ENCODE measurements at regions not wholly inside any gene's neighbourhood (a gene's known extent, or its start where the extent isn't known, plus 50 kb on each side); places are given as distances from the start of the nearest gene placed in this dataset.
"Not testable (repeated sequence)": the region's sequence is repeated elsewhere in the genome, so short reads cannot be mapped to it uniquely, and the experiment has no call there.

- H3K36me3 ChIP-seq (ENCODE audit: control insufficient read depth in 1 of 2, insufficient read depth in 2 of 2, low read length in 2 of 2); H2AFZ ChIP-seq (ENCODE audit: low read depth, low read length, poor library complexity, severe bottlenecking); H3K4me1 ChIP-seq (ENCODE audit: control insufficient read depth in 1 of 2, insufficient read depth in 2 of 2, low read length in 2 of 2); H3K4me3 ChIP-seq (replicated peaks in 1 of 2; ENCODE audit: low read depth in 1 of 2, low read length in 2 of 2); CTCF ChIA-PET; H4K20me1 ChIP-seq (ENCODE audit: insufficient read depth); intact Hi-C loops (cut with micrococcal nuclease); H3K4me2 ChIP-seq (ENCODE audit: low read length); ATAC-seq; H3K9me2 ChIP-seq (ENCODE audit: insufficient read depth); H3K27me3 ChIP-seq (ENCODE audit: insufficient read depth, low read length); H3K9ac ChIP-seq (ENCODE audit: low read length); H3K9me3 ChIP-seq (ENCODE audit: control insufficient read depth in 1 of 2, insufficient read depth in 1 of 2, low read depth in 1 of 2, low read length in 2 of 2); H3K79me2 ChIP-seq (ENCODE audit: insufficient read depth, low read length); RAD21 ChIA-PET (ENCODE audit: low non-redundant PET in 1 of 2, low total read pairs in 2 of 2, uncharacterized antibody in 2 of 2, unreplicated experiment in 2 of 2); BruUV-seq (replicated peaks); H3K27ac ChIP-seq (ENCODE audit: low read depth, low read length); POLR2A ChIA-PET; DNase-seq (ENCODE audit: low read depth, low spot score): not testable (repeated sequence)
Measured at GRCh38 chr2:111549174-111549573, 334.8 kb downstream of the ANAPC1 start.

DNA sequence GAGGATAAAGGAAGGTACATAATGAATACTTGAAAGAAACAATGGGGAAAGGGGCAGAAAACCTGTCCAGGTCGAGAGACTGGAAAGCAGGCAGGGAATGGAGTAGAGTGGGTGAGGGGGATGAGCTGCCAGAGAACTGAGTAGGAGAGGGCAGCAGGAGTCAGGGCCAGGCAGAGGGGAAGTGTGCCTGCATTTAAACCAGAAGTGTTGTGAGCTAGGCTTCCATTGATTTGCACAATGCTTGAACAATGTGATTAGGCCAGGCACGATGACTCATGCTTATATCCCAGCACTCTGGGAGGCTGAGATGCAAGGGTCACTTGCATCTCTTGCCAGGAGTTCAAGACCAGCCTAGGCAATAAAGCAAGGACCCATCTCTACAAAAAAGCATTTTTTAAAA, 332.6 kb downstream of the ANAPC1 start:
- BruUV-seq (replicated peaks), result not testable (repeated sequence)

DNA sequence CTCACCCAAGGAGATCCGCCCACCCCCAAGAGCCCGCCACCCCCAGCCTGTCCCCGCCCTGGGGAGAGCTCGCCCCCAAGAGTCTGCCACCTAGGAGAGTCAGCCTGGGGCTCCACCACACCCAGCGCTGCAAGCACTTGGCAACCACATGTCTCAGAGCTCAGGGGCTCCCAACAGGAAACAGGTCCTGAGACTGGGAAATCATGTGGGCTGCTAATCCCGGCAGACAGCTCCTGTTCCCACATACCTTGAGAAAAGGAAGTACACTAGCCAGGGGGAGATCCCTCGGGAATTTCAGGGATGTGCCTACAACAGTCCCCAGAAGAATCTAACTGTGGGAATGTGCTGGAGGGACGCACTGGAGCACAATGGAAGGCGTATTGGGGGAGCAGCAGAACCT, 331.4 kb downstream of the ANAPC1 start:
- H3K9me2 ChIP-seq (ENCODE audit: insufficient read depth); RAD21 ChIA-PET (ENCODE audit: low non-redundant PET in 1 of 2, low total read pairs in 2 of 2, uncharacterized antibody in 2 of 2, unreplicated experiment in 2 of 2); DNase-seq (ENCODE audit: low read depth, low spot score); BruUV-seq (replicated peaks); H3K27me3 ChIP-seq (ENCODE audit: insufficient read depth, low read length); H2AFZ ChIP-seq (ENCODE audit: low read depth, low read length, poor library complexity, severe bottlenecking); H3K4me1 ChIP-seq (ENCODE audit: control insufficient read depth in 1 of 2, insufficient read depth in 2 of 2, low read length in 2 of 2); H3K4me2 ChIP-seq (ENCODE audit: low read length); ATAC-seq; CTCF ChIA-PET; H3K27ac ChIP-seq (ENCODE audit: low read depth, low read length); H3K9me3 ChIP-seq (ENCODE audit: control insufficient read depth in 1 of 2, insufficient read depth in 1 of 2, low read depth in 1 of 2, low read length in 2 of 2); H3K4me3 ChIP-seq (replicated peaks in 1 of 2; ENCODE audit: low read depth in 1 of 2, low read length in 2 of 2); intact Hi-C loops (cut with micrococcal nuclease); H3K79me2 ChIP-seq (ENCODE audit: insufficient read depth, low read length); H3K9ac ChIP-seq (ENCODE audit: low read length); H3K36me3 ChIP-seq (ENCODE audit: control insufficient read depth in 1 of 2, insufficient read depth in 2 of 2, low read length in 2 of 2); H4K20me1 ChIP-seq (ENCODE audit: insufficient read depth); POLR2A ChIA-PET: not testable (repeated sequence)

More for the DNA sequence above, 332.6 kb downstream of the ANAPC1 start:
- H3K27me3 ChIP-seq (ENCODE audit: insufficient read depth, low read length); ATAC-seq; intact Hi-C loops (cut with micrococcal nuclease); RAD21 ChIA-PET (ENCODE audit: low non-redundant PET in 1 of 2, low total read pairs in 2 of 2, uncharacterized antibody in 2 of 2, unreplicated experiment in 2 of 2); H3K9me2 ChIP-seq (ENCODE audit: insufficient read depth); CTCF ChIA-PET; H2AFZ ChIP-seq (ENCODE audit: low read depth, low read length, poor library complexity, severe bottlenecking); H3K4me1 ChIP-seq (ENCODE audit: control insufficient read depth in 1 of 2, insufficient read depth in 2 of 2, low read length in 2 of 2); H3K4me3 ChIP-seq (replicated peaks in 1 of 2; ENCODE audit: low read depth in 1 of 2, low read length in 2 of 2); H3K27ac ChIP-seq (ENCODE audit: low read depth, low read length); H3K9me3 ChIP-seq (ENCODE audit: control insufficient read depth in 1 of 2, insufficient read depth in 1 of 2, low read depth in 1 of 2, low read length in 2 of 2); POLR2A ChIA-PET; H3K4me2 ChIP-seq (ENCODE audit: low read length); DNase-seq (ENCODE audit: low read depth, low spot score); H3K79me2 ChIP-seq (ENCODE audit: insufficient read depth, low read length); H3K9ac ChIP-seq (ENCODE audit: low read length); H4K20me1 ChIP-seq (ENCODE audit: insufficient read depth); H3K36me3 ChIP-seq (ENCODE audit: control insufficient read depth in 1 of 2, insufficient read depth in 2 of 2, low read length in 2 of 2): not testable (repeated sequence)

DNA sequence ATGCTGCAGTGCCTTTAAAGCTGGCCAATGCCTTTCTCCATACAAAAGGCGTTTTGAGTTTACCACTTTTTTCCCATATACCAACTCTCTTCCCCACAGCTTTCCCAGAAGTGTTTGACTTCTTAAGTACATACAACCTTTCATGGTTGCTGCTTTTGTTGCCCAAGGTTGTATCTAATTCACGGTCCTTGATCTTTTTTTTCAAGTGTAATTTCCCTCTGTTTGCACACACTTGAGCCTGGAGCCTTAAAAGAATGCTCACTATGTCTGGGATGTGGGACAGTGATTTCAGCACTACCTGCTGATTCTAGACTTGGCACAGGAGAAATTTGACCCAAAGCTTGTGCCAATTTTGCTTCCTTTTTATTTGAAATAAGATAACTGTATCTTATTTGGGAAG, 324.7 kb downstream of the ANAPC1 start:
- H3K27ac ChIP-seq (ENCODE audit: low read depth, low read length); H3K4me2 ChIP-seq (ENCODE audit: low read length); H3K9me2 ChIP-seq (ENCODE audit: insufficient read depth); H3K9me3 ChIP-seq (ENCODE audit: control insufficient read depth in 1 of 2, insufficient read depth in 1 of 2, low read depth in 1 of 2, low read length in 2 of 2); CTCF ChIA-PET; DNase-seq (ENCODE audit: low read depth, low spot score); BruUV-seq (replicated peaks); H3K4me1 ChIP-seq (ENCODE audit: control insufficient read depth in 1 of 2, insufficient read depth in 2 of 2, low read length in 2 of 2); H3K9ac ChIP-seq (ENCODE audit: low read length); ATAC-seq; intact Hi-C loops (cut with micrococcal nuclease); H3K79me2 ChIP-seq (ENCODE audit: insufficient read depth, low read length); H4K20me1 ChIP-seq (ENCODE audit: insufficient read depth); H3K36me3 ChIP-seq (ENCODE audit: control insufficient read depth in 1 of 2, insufficient read depth in 2 of 2, low read length in 2 of 2); H2AFZ ChIP-seq (ENCODE audit: low read depth, low read length, poor library complexity, severe bottlenecking); H3K27me3 ChIP-seq (ENCODE audit: insufficient read depth, low read length); RAD21 ChIA-PET (ENCODE audit: low non-redundant PET in 1 of 2, low total read pairs in 2 of 2, uncharacterized antibody in 2 of 2, unreplicated experiment in 2 of 2); POLR2A ChIA-PET; H3K4me3 ChIP-seq (replicated peaks in 1 of 2; ENCODE audit: low read depth in 1 of 2, low read length in 2 of 2): not testable (repeated sequence)

- H3K4me1 ChIP-seq (ENCODE audit: control insufficient read depth in 1 of 2, insufficient read depth in 2 of 2, low read length in 2 of 2); H3K27ac ChIP-seq (ENCODE audit: low read depth, low read length); CTCF ChIA-PET; DNase-seq (ENCODE audit: low read depth, low spot score); RAD21 ChIA-PET (ENCODE audit: low non-redundant PET in 1 of 2, low total read pairs in 2 of 2, uncharacterized antibody in 2 of 2, unreplicated experiment in 2 of 2); H3K9me3 ChIP-seq (ENCODE audit: control insufficient read depth in 1 of 2, insufficient read depth in 1 of 2, low read depth in 1 of 2, low read length in 2 of 2); H3K9ac ChIP-seq (ENCODE audit: low read length); H3K4me3 ChIP-seq (replicated peaks in 1 of 2; ENCODE audit: low read depth in 1 of 2, low read length in 2 of 2); H3K79me2 ChIP-seq (ENCODE audit: insufficient read depth, low read length); ATAC-seq; H4K20me1 ChIP-seq (ENCODE audit: insufficient read depth); H3K4me2 ChIP-seq (ENCODE audit: low read length); BruUV-seq (replicated peaks); intact Hi-C loops (cut with micrococcal nuclease); H2AFZ ChIP-seq (ENCODE audit: low read depth, low read length, poor library complexity, severe bottlenecking); H3K27me3 ChIP-seq (ENCODE audit: insufficient read depth, low read length); POLR2A ChIA-PET; H3K9me2 ChIP-seq (ENCODE audit: insufficient read depth); H3K36me3 ChIP-seq (ENCODE audit: control insufficient read depth in 1 of 2, insufficient read depth in 2 of 2, low read length in 2 of 2): not testable (repeated sequence)
Measured at GRCh38 chr2:111559814-111560213, 324.2 kb downstream of the ANAPC1 start.

Measured in HCT116 (cell line).